ENCODE measurements at regions not wholly inside any gene's neighbourhood (a gene's known extent, or its start where the extent isn't known, plus 50 kb on each side); places are given as distances from the start of the nearest gene placed in this dataset.
A peak's percentile ranks its signal among the peaks of the same experiment; 100 is the strongest.
"Not testable (repeated sequence)": the region's sequence is repeated elsewhere in the genome, so short reads cannot be mapped to it uniquely, and the experiment has no call there.

- DNase-seq (ENCODE audit: low read depth): peak; percentile 26
Observed at GRCh38 chr6:3961581-3962215, 112.5 kb downstream of the FAM50B start.

GRCh38 chr6:3962291-3963280 is 113.4 kb downstream of the FAM50B start:
- DNase-seq (ENCODE audit: low read depth): peak; percentile 54

GRCh38 chr6:3963426-3963825 is 114.3 kb downstream of the FAM50B start:
- no peak for DNase-seq (ENCODE audit: low read depth)

GRCh38 chr6:3965071-3965718 is 113.7 kb downstream of the FAM217A start:
- peak; percentile 37 for DNase-seq (ENCODE audit: low read depth)

- DNase-seq (ENCODE audit: low read depth): no peak
Observed at GRCh38 chr6:3966426-3966825, 112.5 kb downstream of the FAM217A start.

GRCh38 chr6:3970097-3970496 is 108.8 kb downstream of the FAM217A start:
- DNase-seq (ENCODE audit: low read depth): no peak

GRCh38 chr6:3973152-3973551 is 105.8 kb downstream of the FAM217A start:
- not testable (repeated sequence) for DNase-seq (ENCODE audit: low read depth)

GRCh38 chr6:3977875-3978711 is 100.8 kb downstream of the FAM217A start:
- peak; percentile 74 for DNase-seq (ENCODE audit: low read depth)

- DNase-seq (ENCODE audit: low read depth): not testable (repeated sequence)
Observed at GRCh38 chr6:3978966-3979365, 100.0 kb downstream of the FAM217A start.

- DNase-seq (ENCODE audit: low read depth): no peak
Observed at GRCh38 chr6:3981917-3982316, 97.0 kb downstream of the FAM217A start.

- no peak for DNase-seq (ENCODE audit: low read depth)
Observed at GRCh38 chr6:3983778-3984177, 95.2 kb downstream of the FAM217A start.

- no peak for DNase-seq (ENCODE audit: low read depth)
Observed at GRCh38 chr6:3984494-3984893, 94.4 kb downstream of the FAM217A start.

GRCh38 chr6:3986241-3986640 is 92.7 kb downstream of the FAM217A start:
- no peak for DNase-seq (ENCODE audit: low read depth)

- peak; percentile 76 for DNase-seq (ENCODE audit: low read depth)
Observed at GRCh38 chr6:3987053-3987452, 91.9 kb downstream of the FAM217A start.

- no peak for DNase-seq (ENCODE audit: low read depth)
Observed at GRCh38 chr6:3987576-3987975, 91.4 kb downstream of the FAM217A start.

GRCh38 chr6:3990692-3991491 is 88.0 kb downstream of the FAM217A start:
- peak; percentile 85 for DNase-seq (ENCODE audit: low read depth)

GRCh38 chr6:3991941-3992340 is 87.0 kb downstream of the FAM217A start:
- no peak for DNase-seq (ENCODE audit: low read depth)

GRCh38 chr6:3996349-3996748 is 82.6 kb downstream of the FAM217A start:
- DNase-seq (ENCODE audit: low read depth): no peak

GRCh38 chr6:3997177-3997770 is 81.7 kb downstream of the FAM217A start:
- DNase-seq (ENCODE audit: low read depth): peak; percentile 54
